ENCODE measurements at regions not wholly inside any gene's neighbourhood (a gene's known extent, or its start where the extent isn't known, plus 50 kb on each side); places are given as distances from the start of the nearest gene placed in this dataset.

- DNase-seq, result peak; percentile 24
Observed at GRCh38 chr19:5507065-5507909, 52.1 kb downstream of the ZNRF4 start.

Measured in femur (tissue), 1 donor.